H9 (cell line): ENCODE measurements at regions not wholly inside any gene's neighbourhood (a gene's known extent, or its start where the extent isn't known, plus 50 kb on each side); places are given as distances from the start of the nearest gene placed in this dataset.

ENCODE experiments used
- DNase-seq: peaks from one replicate; pipeline ENCODE4 v3.0.0-alpha.2; 2017
- H2AFZ ChIP-seq: one replicate; pipeline ENCODE4 v1.6.1; 2013; ENCODE audit warnings: mild to moderate bottlenecking, low read length, control low read depth, moderate library complexity
- H2AK5ac ChIP-seq: 2 replicates; pipeline ENCODE4 v1.6.1; 2013; ENCODE audit warnings: low read length, control low read depth, mixed read lengths; ENCODE audit not compliant: insufficient read length
- H2BK120ac ChIP-seq: one replicate; pipeline ENCODE4 v1.6.1; 2013; ENCODE audit warnings: low read depth, mild to moderate bottlenecking, low read length, control low read depth, inconsistent platforms; ENCODE audit not compliant: poor library complexity, severe bottlenecking
- H2BK12ac ChIP-seq: 2 replicates; pipeline ENCODE4 v1.6.1; 2013; ENCODE audit warnings: low read length, control low read depth, mixed read lengths, low read depth; ENCODE audit not compliant: insufficient read length
- H2BK15ac ChIP-seq: 2 replicates; pipeline ENCODE4 v1.6.1; 2013; ENCODE audit warnings: low read depth, low read length, control low read depth
- H2BK20ac ChIP-seq: one replicate; pipeline ENCODE4 v1.6.1; 2013; ENCODE audit warnings: low read depth, mild to moderate bottlenecking, low read length, control low read depth, inconsistent platforms; ENCODE audit not compliant: poor library complexity, severe bottlenecking
- H2BK5ac ChIP-seq: 2 replicates; pipeline ENCODE4 v1.6.1; 2013; ENCODE audit warnings: low read length, control low read depth, mixed read lengths; ENCODE audit not compliant: insufficient read length
- H3K14ac ChIP-seq: 2 replicates; pipeline ENCODE4 v1.6.1; 2013; ENCODE audit warnings: low read length, control low read depth; ENCODE audit not compliant: insufficient read depth
- H3K18ac ChIP-seq: 2 replicates; pipeline ENCODE4 v1.6.1; 2013; ENCODE audit warnings: low read depth, mild to moderate bottlenecking, mixed read lengths, low read length, control low read depth; ENCODE audit not compliant: insufficient read length
- H3K23ac ChIP-seq: 2 replicates; pipeline ENCODE4 v1.6.1; 2013; ENCODE audit warnings: low read length, control low read depth, mixed read lengths, low read depth; ENCODE audit not compliant: insufficient read length
- H3K23me2 ChIP-seq: 2 replicates; pipeline ENCODE4 v1.6.1; 2013; ENCODE audit warnings: low read depth, mild to moderate bottlenecking, mixed read lengths, low read length, control low read depth; ENCODE audit not compliant: insufficient read length, poor library complexity, severe bottlenecking
- H3K27ac ChIP-seq: 2 replicates; pipeline ENCODE4 v1.5.1; 2013; ENCODE audit warnings: low read length, control low read depth, mixed read lengths, low read depth; ENCODE audit not compliant: insufficient read length
- H3K27me3 ChIP-seq: 2 replicates; pipeline ENCODE4 v1.6.1; 2013; ENCODE audit warnings: low read length, control low read depth, inconsistent platforms; ENCODE audit not compliant: insufficient read depth
- H3K4ac ChIP-seq: 2 replicates; pipeline ENCODE4 v1.6.1; 2013; ENCODE audit warnings: low read depth, mild to moderate bottlenecking, control low read depth, inconsistent platforms, low read length, moderate library complexity
- H3K4me1 ChIP-seq: 2 replicates; pipeline ENCODE4 v1.6.1; 2013; ENCODE audit warnings: low read length, control low read depth, inconsistent platforms; ENCODE audit not compliant: insufficient read depth
- H3K4me2 ChIP-seq: 2 replicates; pipeline ENCODE4 v1.6.1; 2013; ENCODE audit warnings: low read length, control low read depth, mixed read lengths; ENCODE audit not compliant: insufficient read length, insufficient read depth
- H3K56ac ChIP-seq: 2 replicates; pipeline ENCODE4 v1.6.1; 2013; ENCODE audit warnings: low read depth, mild to moderate bottlenecking, mixed read lengths, low read length, control low read depth; ENCODE audit not compliant: insufficient read length
- H3K79me1 ChIP-seq: 2 replicates; pipeline ENCODE4 v1.6.1; 2013; ENCODE audit warnings: low read depth, mild to moderate bottlenecking, moderate library complexity, low read length, control low read depth, inconsistent platforms; ENCODE audit not compliant: insufficient read depth, poor library complexity, severe bottlenecking
- H3K79me2 ChIP-seq: 2 replicates; pipeline ENCODE4 v1.6.1; 2013; ENCODE audit warnings: low read length, control low read depth, inconsistent platforms; ENCODE audit not compliant: insufficient read depth
- H3K9ac ChIP-seq: 2 replicates; pipeline ENCODE4 v1.6.1; 2013; ENCODE audit warnings: low read length, control low read depth, mixed read lengths; ENCODE audit not compliant: insufficient read length; ENCODE audit errors: extremely low read depth
- H3K9me3 ChIP-seq: one replicate; pipeline ENCODE4 v1.6.1; 2013; ENCODE audit warnings: low read depth, low read length, inconsistent platforms; ENCODE audit not compliant: control insufficient read depth
- H3T11ph ChIP-seq: one replicate; pipeline ENCODE4 v1.6.1; 2013; ENCODE audit warnings: mild to moderate bottlenecking, low read length, control low read depth, inconsistent platforms
- H4K20me1 ChIP-seq: one replicate; pipeline ENCODE4 v1.6.1; 2013; ENCODE audit not compliant: control insufficient read depth, insufficient read length, insufficient read depth
- H4K5ac ChIP-seq: 2 replicates; pipeline ENCODE4 v1.6.1; 2013; ENCODE audit warnings: low read depth, mild to moderate bottlenecking, mixed read lengths, low read length, control low read depth; ENCODE audit not compliant: insufficient read length
- H4K8ac ChIP-seq: replicated peaks from 2 replicates; pipeline ENCODE4 v1.6.1; 2013; ENCODE audit warnings: low read length, control low read depth, mixed read lengths, low read depth; ENCODE audit not compliant: insufficient read length
- H4K91ac ChIP-seq: 2 replicates; pipeline ENCODE4 v1.6.1; 2013; ENCODE audit warnings: low read depth, mild to moderate bottlenecking, moderate library complexity, mixed read lengths, low read length, control low read depth; ENCODE audit not compliant: insufficient read length
- H3K27ac Mint-ChIP-seq, 3 experiments: 2 replicates in 2 of 3; 3 replicates in 1 of 3; pipeline ENCODE4 v1.8.0; 2020 to 2021; ENCODE audit warnings: mixed read lengths in 3 of 3, mild to moderate bottlenecking in 1 of 3, moderate library complexity in 1 of 3
- H3K27me3 Mint-ChIP-seq: 2 replicates; pipeline ENCODE4 v1.8.0; 2021; ENCODE audit warnings: low read depth, mild to moderate bottlenecking, moderate library complexity, mixed read lengths
- H3K36me3 Mint-ChIP-seq, 3 experiments: 2 replicates in 2 of 3; 3 replicates in 1 of 3; pipeline ENCODE4 v1.8.0; 2020 to 2021; ENCODE audit warnings: low read depth in 3 of 3, mixed read lengths in 3 of 3; ENCODE audit not compliant: insufficient read depth in 1 of 3
- H3K4me1 Mint-ChIP-seq, 2 experiments: 2 replicates each; pipeline ENCODE4 v1.8.0; 2020; ENCODE audit warnings: mixed read lengths in 2 of 2
- H3K4me3 Mint-ChIP-seq, 2 experiments: 2 replicates in 1 of 2; 3 replicates in 1 of 2; pipeline ENCODE4 v1.8.0; 2020 to 2021; ENCODE audit warnings: mild to moderate bottlenecking in 2 of 2, mixed read lengths in 2 of 2, moderate library complexity in 1 of 2
- H3K9me3 Mint-ChIP-seq, 2 experiments: 2 replicates in 1 of 2; 3 replicates in 1 of 2; pipeline ENCODE4 v1.8.0; 2020; ENCODE audit warnings: mild to moderate bottlenecking in 2 of 2, mixed read lengths in 2 of 2, moderate library complexity in 1 of 2
- CTCF ChIP-seq: fragments of 200-600 bp; sonication (generic); conservative IDR thresholded peaks from 3 replicates; pipeline ENCODE4 v1.8.0; 2021; ENCODE audit warnings: antibody characterized with exemption, mild to moderate bottlenecking
- WGBS: extraction: QIAGEN DNeasy Blood & Tissue Kit; methylation state at CpG from one replicate; pipeline ENCODE4 v1.1.7; 2013; ENCODE audit warnings: missing lambda C conversion rate, low lambda C conversion rate, mixed read lengths; ENCODE audit not compliant: insufficient read length; ENCODE audit errors: extremely low coverage; 5-methylcytosine and 5-hydroxymethylcytosine counted together

GRCh38 chr5:173535166-173535975, 81.1 kb downstream of the BOD1 start:
- Histone ChIP-seq H3K23ac (no peak overlapping the region), H3K79me2 (no peaks in the 10 kb centered on the region), H3K9me3 (no peaks in the 10 kb centered on the region), H3K27ac (no peak overlapping the region), H4K5ac (no peak overlapping the region), H3K79me1 (no peaks in the 10 kb centered on the region), H4K8ac (no peak overlapping the region), H2BK12ac (no peak overlapping the region), H3K27me3 (no peaks in the 10 kb centered on the region), H3K4ac (no peak overlapping the region), H2BK15ac (no peak overlapping the region), H3K18ac (no peak overlapping the region), H3K56ac (no peak overlapping the region), H3K9ac (no peak overlapping the region), H2BK20ac (no peak overlapping the region), H2AK5ac (no peak overlapping the region), H2BK120ac (no peak overlapping the region), H3T11ph (no peak overlapping the region), H3K23me2 (no peaks in the 10 kb centered on the region), H4K20me1 (no peaks in the 10 kb centered on the region), H4K91ac (no peak overlapping the region), H3K14ac (no peak overlapping the region), H3K4me1 (no peaks in the 10 kb centered on the region), H2AFZ (no peak overlapping the region), H3K4me2 (no peak overlapping the region), H2BK5ac (no peak overlapping the region)
- no peak for DNase-seq
- H3K27me3 Mint-ChIP-seq = peaks cover 13% of the 10 kb centered on the region
- no CpG with 5 or more reads among the region's 1 CpG for WGBS
- peaks cover 6 to 8% of the 10 kb centered on the region in 2 experiments for H3K4me1 Mint-ChIP-seq
- no peak for TF ChIP-seq CTCF
- H3K4me3 Mint-ChIP-seq = no peak overlapping the region
- no peaks in the 10 kb centered on the region; a peak in 1 of 5 replicates for H3K9me3 Mint-ChIP-seq
- H3K27ac Mint-ChIP-seq = no peak overlapping the region
- H3K36me3 Mint-ChIP-seq = no peaks in the 10 kb centered on the region
